ENCODE measurements at regions not wholly inside any gene's neighbourhood (a gene's known extent, or its start where the extent isn't known, plus 50 kb on each side); places are given as distances from the start of the nearest gene placed in this dataset.

- no peaks in the 10 kb centered on the region for H3K36me3 ChIP-seq (ENCODE audit: control insufficient read depth in 2 of 3, insufficient read depth in 3 of 3, low read length in 3 of 3)
- peaks cover 0 to 4% (median 0%) of the 10 kb centered on the region in 5 donors for H3K36me3 Mint-ChIP-seq
- CTCF ChIA-PET: no interaction called here
- H3K27me3 ChIP-seq (ENCODE audit: control insufficient read depth in 2 of 2, insufficient read depth in 2 of 2, low read length in 2 of 2): no peaks in the 10 kb centered on the region
- no peaks in the 10 kb centered on the region for H3K4me1 ChIP-seq (ENCODE audit: control insufficient read depth in 2 of 2, insufficient read depth in 2 of 2, low read length in 2 of 2)
- no peaks in the 10 kb centered on the region for H3K27me3 Mint-ChIP-seq
- no peak overlapping the region for H3K27ac ChIP-seq (ENCODE audit: low read depth, low read length)
- H3K27ac Mint-ChIP-seq: no peak overlapping the region
- H3K4me1 Mint-ChIP-seq: no peaks in the 10 kb centered on the region
- intact Hi-C loops (cut with micrococcal nuclease): no loop called here
- POLR2A ChIA-PET: no interaction called here
- H3K9me3 ChIP-seq (ENCODE audit: control insufficient read depth in 2 of 3, low read length in 3 of 3): no peaks in the 10 kb centered on the region
- ATAC-seq: no peak
- no peak for DNase-seq
- H3K4me3 Mint-ChIP-seq: no peak overlapping the region
- peaks cover 0 to 16% (median 0%) of the 10 kb centered on the region in 11 donors for H3K9me3 Mint-ChIP-seq
- no peak overlapping the region for H3K4me3 ChIP-seq (ENCODE audit: low read length)
These were observed 256.1 kb upstream of the ARPP21 start for GRCh38 chr3:35383216-35383615.

DNA sequence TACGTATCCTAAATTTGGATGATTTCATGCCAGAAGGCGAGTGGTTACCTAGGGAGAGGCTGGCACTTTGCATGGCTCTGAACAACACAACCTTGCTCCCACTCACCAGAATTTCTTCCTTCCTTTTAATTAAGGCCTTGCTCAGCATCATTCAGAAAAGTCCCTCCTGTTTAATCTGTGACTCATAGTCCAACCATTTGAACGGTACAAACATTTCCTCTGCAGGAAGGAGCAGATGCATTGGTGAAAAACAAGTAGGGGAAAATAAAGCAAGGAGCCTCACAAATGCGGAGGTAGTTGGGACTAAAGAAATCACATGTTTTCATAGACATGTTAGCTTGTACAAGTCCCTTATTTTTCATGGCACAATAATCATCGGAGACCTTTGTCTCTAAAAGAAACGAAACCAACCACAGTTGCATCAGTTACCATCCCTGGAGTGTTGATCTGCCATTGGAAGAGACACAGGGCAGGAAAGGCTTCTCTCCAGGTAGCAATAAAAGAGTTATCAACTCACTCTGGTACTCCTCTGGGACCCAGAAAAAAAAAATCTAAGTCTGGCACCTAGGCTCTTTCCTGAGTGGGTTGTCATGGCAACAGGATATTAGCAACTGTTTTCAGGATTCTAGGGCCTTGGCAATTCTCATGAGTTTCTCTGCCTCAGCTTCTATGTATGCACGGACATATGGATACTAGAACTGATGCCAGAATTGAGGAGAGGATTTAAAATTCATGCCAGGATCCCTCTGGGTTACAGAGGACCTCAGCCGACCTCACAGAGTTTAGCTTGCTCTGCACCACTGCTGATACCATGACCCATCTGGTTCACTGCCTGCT is 255.4 kb upstream of the ARPP21 start:
- Histone ChIP-seq H3K36me3 (ENCODE audit: control insufficient read depth in 2 of 3, insufficient read depth in 3 of 3, low read length in 3 of 3) (no peaks in the 10 kb centered on the region), H3K4me1 (ENCODE audit: control insufficient read depth in 2 of 2, insufficient read depth in 2 of 2, low read length in 2 of 2) (no peaks in the 10 kb centered on the region), H3K4me3 (ENCODE audit: low read length) (no peak overlapping the region), H3K27ac (ENCODE audit: low read depth, low read length) (no peak overlapping the region), H3K9me3 (ENCODE audit: control insufficient read depth in 2 of 3, low read length in 3 of 3) (no peaks in the 10 kb centered on the region), H3K27me3 (ENCODE audit: control insufficient read depth in 2 of 2, insufficient read depth in 2 of 2, low read length in 2 of 2) (no peaks in the 10 kb centered on the region)
- ATAC-seq: no peak
- no peak overlapping the region for H3K4me3 Mint-ChIP-seq
- intact Hi-C loops (cut with micrococcal nuclease): no loop called here
- peaks cover 0 to 4% (median 0%) of the 10 kb centered on the region in 5 donors for H3K36me3 Mint-ChIP-seq
- H3K27me3 Mint-ChIP-seq: no peaks in the 10 kb centered on the region
- no peak overlapping the region for H3K27ac Mint-ChIP-seq
- peaks cover 0 to 16% (median 0%) of the 10 kb centered on the region in 11 donors for H3K9me3 Mint-ChIP-seq
- DNase-seq: no peak
- ChIA-PET CTCF (no interaction called here), POLR2A (no interaction called here)
- no peaks in the 10 kb centered on the region for H3K4me1 Mint-ChIP-seq

- H3K4me1 ChIP-seq (ENCODE audit: control insufficient read depth in 2 of 2, insufficient read depth in 2 of 2, low read length in 2 of 2): no peaks in the 10 kb centered on the region
- no peak overlapping the region for H3K27ac Mint-ChIP-seq
- ChIA-PET CTCF (no interaction called here), POLR2A (no interaction called here)
- no peaks in the 10 kb centered on the region for H3K4me1 Mint-ChIP-seq
- H3K9me3 Mint-ChIP-seq: peaks cover 0 to 12% (median 0%) of the 10 kb centered on the region in 11 donors
- no peaks in the 10 kb centered on the region for H3K9me3 ChIP-seq (ENCODE audit: control insufficient read depth in 2 of 3, low read length in 3 of 3)
- no peaks in the 10 kb centered on the region for H3K27me3 ChIP-seq (ENCODE audit: control insufficient read depth in 2 of 2, insufficient read depth in 2 of 2, low read length in 2 of 2)
- DNase-seq (no peak), ATAC-seq (no peak)
- intact Hi-C loops (cut with micrococcal nuclease): no loop called here
- H3K27me3 Mint-ChIP-seq: no peaks in the 10 kb centered on the region
- H3K4me3 Mint-ChIP-seq: no peak overlapping the region
- no peak overlapping the region for H3K27ac ChIP-seq (ENCODE audit: low read depth, low read length)
- no peak overlapping the region for H3K4me3 ChIP-seq (ENCODE audit: low read length)
- H3K36me3 Mint-ChIP-seq: peaks cover 0 to 4% (median 0%) of the 10 kb centered on the region in 5 donors
- no peaks in the 10 kb centered on the region for H3K36me3 ChIP-seq (ENCODE audit: control insufficient read depth in 2 of 3, insufficient read depth in 3 of 3, low read length in 3 of 3)
These were observed 254.1 kb upstream of the ARPP21 start for GRCh38 chr3:35385271-35385670.

DNA sequence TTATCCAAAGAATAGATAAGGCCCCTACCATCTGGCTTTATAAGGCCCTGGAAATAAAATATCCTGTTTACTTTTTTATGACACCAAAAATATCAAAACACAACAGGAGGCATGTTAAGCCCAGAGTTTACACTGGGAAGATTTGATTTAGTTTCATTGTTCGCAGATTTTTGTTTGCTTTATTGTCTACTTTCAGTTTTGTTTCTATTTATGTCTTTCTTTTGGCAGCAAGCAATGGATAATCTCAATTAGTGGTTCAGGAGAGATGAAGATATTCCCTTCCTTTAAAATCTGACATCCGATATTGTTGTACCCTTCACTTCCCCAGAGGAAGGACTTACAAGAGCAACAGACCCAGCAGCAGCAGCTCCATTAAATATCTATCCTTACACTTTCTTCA is 249.4 kb upstream of the ARPP21 start:
- Histone ChIP-seq H3K4me3 (ENCODE audit: low read length) (no peak overlapping the region), H3K36me3 (ENCODE audit: control insufficient read depth in 2 of 3, insufficient read depth in 3 of 3, low read length in 3 of 3) (no peaks in the 10 kb centered on the region), H3K27ac (ENCODE audit: low read depth, low read length) (no peak overlapping the region), H3K9me3 (ENCODE audit: control insufficient read depth in 2 of 3, low read length in 3 of 3) (peaks cover 0 to 3% (median 0%) of the 10 kb centered on the region in 3 experiments), H3K4me1 (ENCODE audit: control insufficient read depth in 2 of 2, insufficient read depth in 2 of 2, low read length in 2 of 2) (no peaks in the 10 kb centered on the region), H3K27me3 (ENCODE audit: control insufficient read depth in 2 of 2, insufficient read depth in 2 of 2, low read length in 2 of 2) (no peaks in the 10 kb centered on the region)
- POLR2A ChIA-PET: no interaction called here
- Mint-ChIP-seq H3K27ac (no peak overlapping the region), H3K36me3 (no peaks in the 10 kb centered on the region), H3K4me3 (no peak overlapping the region), H3K4me1 (no peaks in the 10 kb centered on the region), H3K9me3 (peaks cover 0 to 22% (median 7%) of the 10 kb centered on the region in 11 donors), H3K27me3 (no peaks in the 10 kb centered on the region)
- intact Hi-C loops (cut with micrococcal nuclease): no loop called here
- CTCF ChIA-PET: no interaction called here
- no peak for ATAC-seq
- no peak for DNase-seq

DNA sequence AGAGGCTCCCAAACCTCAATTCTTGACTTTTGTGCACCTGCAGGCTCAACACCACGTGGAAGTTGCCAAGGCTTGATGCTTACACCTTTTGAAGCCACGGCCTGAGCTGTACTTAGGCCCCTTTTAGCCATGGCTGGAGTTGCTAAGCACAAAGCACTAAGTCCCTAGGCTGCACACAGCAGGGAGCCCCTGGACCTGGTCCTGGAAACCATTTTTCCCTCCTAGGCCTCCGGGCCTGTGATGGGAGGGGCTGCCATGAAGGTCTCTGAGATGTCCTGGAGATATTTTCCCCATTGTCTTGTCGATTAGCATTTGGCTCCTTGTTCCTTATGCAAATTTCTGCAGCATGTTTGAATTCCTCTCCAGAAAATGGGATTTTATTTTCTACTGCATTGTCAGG is 247.1 kb upstream of the ARPP21 start:
- no peaks in the 10 kb centered on the region for H3K36me3 ChIP-seq (ENCODE audit: control insufficient read depth in 2 of 3, insufficient read depth in 3 of 3, low read length in 3 of 3)
- H3K4me3 ChIP-seq (ENCODE audit: low read length): no peak overlapping the region
- ChIA-PET CTCF (no interaction called here), POLR2A (no interaction called here)
- no peak overlapping the region for H3K4me3 Mint-ChIP-seq
- peaks cover 0 to 22% (median 7%) of the 10 kb centered on the region in 11 donors for H3K9me3 Mint-ChIP-seq
- no peak overlapping the region for H3K27ac ChIP-seq (ENCODE audit: low read depth, low read length)
- H3K4me1 Mint-ChIP-seq: no peaks in the 10 kb centered on the region
- H3K4me1 ChIP-seq (ENCODE audit: control insufficient read depth in 2 of 2, insufficient read depth in 2 of 2, low read length in 2 of 2): no peaks in the 10 kb centered on the region
- H3K9me3 ChIP-seq (ENCODE audit: control insufficient read depth in 2 of 3, low read length in 3 of 3): peaks cover 0 to 3% (median 0%) of the 10 kb centered on the region in 3 experiments
- intact Hi-C loops (cut with micrococcal nuclease): no loop called here
- H3K27me3 ChIP-seq (ENCODE audit: control insufficient read depth in 2 of 2, insufficient read depth in 2 of 2, low read length in 2 of 2): no peaks in the 10 kb centered on the region
- no peak for ATAC-seq
- H3K27me3 Mint-ChIP-seq: no peaks in the 10 kb centered on the region
- H3K36me3 Mint-ChIP-seq: no peaks in the 10 kb centered on the region
- no peak for DNase-seq
- H3K27ac Mint-ChIP-seq: no peak overlapping the region

- no peak overlapping the region for H3K4me3 ChIP-seq (ENCODE audit: low read length)
- no peaks in the 10 kb centered on the region for H3K27me3 Mint-ChIP-seq
- H3K9me3 ChIP-seq (ENCODE audit: control insufficient read depth in 2 of 3, low read length in 3 of 3): peaks cover 0 to 3% (median 0%) of the 10 kb centered on the region in 3 experiments
- no peaks in the 10 kb centered on the region for H3K27me3 ChIP-seq (ENCODE audit: control insufficient read depth in 2 of 2, insufficient read depth in 2 of 2, low read length in 2 of 2)
- no peak overlapping the region for H3K27ac Mint-ChIP-seq
- H3K27ac ChIP-seq (ENCODE audit: low read depth, low read length): no peak overlapping the region
- no peak overlapping the region for H3K4me3 Mint-ChIP-seq
- no peaks in the 10 kb centered on the region for H3K4me1 Mint-ChIP-seq
- peaks cover 0 to 22% (median 8%) of the 10 kb centered on the region in 11 donors for H3K9me3 Mint-ChIP-seq
- intact Hi-C loops (cut with micrococcal nuclease): no loop called here
- H3K36me3 Mint-ChIP-seq: no peaks in the 10 kb centered on the region
- no peaks in the 10 kb centered on the region for H3K36me3 ChIP-seq (ENCODE audit: control insufficient read depth in 2 of 3, insufficient read depth in 3 of 3, low read length in 3 of 3)
- DNase-seq (no peak), ATAC-seq (no peak)
- H3K4me1 ChIP-seq (ENCODE audit: control insufficient read depth in 2 of 2, insufficient read depth in 2 of 2, low read length in 2 of 2): no peaks in the 10 kb centered on the region
- ChIA-PET CTCF (no interaction called here), POLR2A (no interaction called here)
These were observed 245.2 kb upstream of the ARPP21 start for GRCh38 chr3:35393901-35394799.

Measured in naive thymus-derived CD4-positive, alpha-beta T cell (primary cell).